H1 (cell line): ENCODE measurements at regions not wholly inside any gene's neighbourhood (a gene's known extent, or its start where the extent isn't known, plus 50 kb on each side); places are given as distances from the start of the nearest gene placed in this dataset.

Experiments
- CTCF ChIA-PET: fragments of 300-600 bp; sonication (Branson Sonifier 250); formaldehyde crosslinking; loops from one replicate; lab custom pipeline; 2021; ENCODE audit not compliant: partially characterized antibody; lab: Charles Lee
- POLR2A ChIA-PET: fragments of 300-600 bp; sonication (Branson Sonifier 250); formaldehyde crosslinking; loops from one replicate; lab custom pipeline; 2021; ENCODE audit warnings: inconsistent platforms; ENCODE audit not compliant: partially characterized antibody; lab: Charles Lee
- DNase-seq, 2 experiments: peaks; one replicate each; pipeline versions ENCODE4 v3.0.0 to v3.0.0-alpha.2; 2010 to 2022; ENCODE audit warnings: low spot score in 2 of 2, low read depth in 1 of 2, mixed read lengths in 1 of 2
- FAIRE-seq: peaks from 2 replicates; lab custom pipeline; 2011; peaks lifted over from hg19 to GRCh38; lab: Jason Lieb, UNC
- H2AFZ ChIP-seq: 2 replicates; pipeline ENCODE4 v1.8.1; 2012; ENCODE audit warnings: low read length, inconsistent platforms
- H2AK5ac ChIP-seq: 2 replicates; pipeline ENCODE4 v1.6.1; 2013; ENCODE audit warnings: low read depth, low read length
- H2BK120ac ChIP-seq: replicated peaks from 2 replicates; pipeline ENCODE3; 2013; ENCODE audit warnings: low read depth, low read length, inconsistent platforms
- H2BK12ac ChIP-seq: 2 replicates; pipeline ENCODE4 v1.6.1; 2013; ENCODE audit warnings: low read depth, low read length
- H2BK15ac ChIP-seq: 2 replicates; pipeline ENCODE4 v1.6.1; 2013; ENCODE audit warnings: low read length
- H2BK20ac ChIP-seq: 2 replicates; pipeline ENCODE4 v1.6.1; 2013; ENCODE audit warnings: low read length
- H2BK5ac ChIP-seq: 2 replicates; pipeline ENCODE4 v1.6.1; 2013; ENCODE audit warnings: low read depth, low read length
- H3K14ac ChIP-seq: 2 replicates; pipeline ENCODE4 v1.6.1; 2013; ENCODE audit warnings: inconsistent platforms; ENCODE audit not compliant: insufficient read length
- H3K18ac ChIP-seq: 2 replicates; pipeline ENCODE4 v1.6.1; 2013; ENCODE audit warnings: low read length; ENCODE audit errors: extremely low read depth
- H3K23ac ChIP-seq: 2 replicates; pipeline ENCODE4 v1.6.1; 2013; ENCODE audit warnings: inconsistent platforms; ENCODE audit not compliant: insufficient read length
- H3K23me2 ChIP-seq: 2 replicates; pipeline ENCODE4 v1.6.1; 2013; ENCODE audit warnings: low read depth, low read length
- H3K27ac ChIP-seq: 2 replicates; pipeline ENCODE4 v1.6.1; 2011; ENCODE audit warnings: low read depth, low read length, inconsistent platforms
- H3K27me3 ChIP-seq, 4 experiments: replicated peaks in 1 of 4; 1 replicate in 1 of 4; 2 replicates in 3 of 4; pipeline versions ENCODE4 v1.6.1 to v1.8.1; 2011 to 2013; ENCODE audit warnings: low read length in 3 of 4, mild to moderate bottlenecking in 3 of 4, inconsistent platforms in 2 of 4, mixed read lengths in 2 of 4, moderate library complexity in 1 of 4; ENCODE audit not compliant: control insufficient read depth in 3 of 4, insufficient read depth in 3 of 4; ENCODE audit errors: extremely low read depth in 1 of 4
- H3K36me3 ChIP-seq, 4 experiments: 2 replicates each; pipeline versions ENCODE4 v1.6.1 to v1.8.1; 2011 to 2013; ENCODE audit warnings: mild to moderate bottlenecking in 4 of 4, low read length in 3 of 4, moderate library complexity in 2 of 4, control low read depth in 1 of 4, inconsistent platforms in 1 of 4; ENCODE audit not compliant: insufficient read depth in 4 of 4, control insufficient read depth in 2 of 4
- H3K4ac ChIP-seq: replicated peaks from 2 replicates; pipeline ENCODE3; 2013; ENCODE audit warnings: low read length, low read depth, mixed read lengths, inconsistent platforms; ENCODE audit not compliant: insufficient read length
- H3K4me1 ChIP-seq, 4 experiments: replicated peaks in 1 of 4; 1 replicate in 1 of 4; 2 replicates in 3 of 4; pipeline versions ENCODE4 v1.6.1 to v1.8.1; 2011 to 2013; ENCODE audit warnings: low read length in 3 of 4, inconsistent platforms in 2 of 4, mixed read lengths in 1 of 4; ENCODE audit not compliant: insufficient read depth in 4 of 4, control insufficient read depth in 3 of 4
- H3K4me2 ChIP-seq, 2 experiments: 2 replicates each; pipeline versions ENCODE4 v1.6.1 to v1.8.1; 2011 to 2013; ENCODE audit warnings: low read depth in 2 of 2, low read length in 2 of 2, control low read depth in 1 of 2, inconsistent platforms in 1 of 2, mild to moderate bottlenecking in 1 of 2; ENCODE audit not compliant: insufficient read depth in 1 of 2
- H3K4me3 ChIP-seq, 4 experiments: fragments of 200-600, 300-600 bp in 1 of 4; sonication (generic), shearing (Covaris generic), sonication (Bioruptor Twin) in 1 of 4; 2 replicates each; pipeline versions ENCODE4 v1.5.1 to v1.8.1; 2011 to 2016; ENCODE audit warnings: low read length in 4 of 4, low read depth in 3 of 4, control low read depth in 2 of 4, inconsistent platforms in 2 of 4, mild to moderate bottlenecking in 2 of 4, mixed read lengths in 1 of 4, moderate library complexity in 1 of 4; ENCODE audit not compliant: insufficient read depth in 2 of 4; ENCODE audit errors: extremely low read depth in 1 of 4
- H3K56ac ChIP-seq: replicated peaks from 2 replicates; pipeline ENCODE3; 2013; ENCODE audit warnings: low read depth, mild to moderate bottlenecking, mixed read lengths, low read length, inconsistent platforms; ENCODE audit not compliant: insufficient read length
- H3K79me1 ChIP-seq: 2 replicates; pipeline ENCODE4 v1.6.1; 2013; ENCODE audit warnings: low read depth, low read length, control low read depth
- H3K79me2 ChIP-seq, 2 experiments: 2 replicates each; pipeline versions ENCODE4 v1.6.1 to v1.8.1; 2012 to 2013; ENCODE audit warnings: low read length in 2 of 2, mild to moderate bottlenecking in 2 of 2, inconsistent platforms in 1 of 2; ENCODE audit not compliant: insufficient read depth in 2 of 2, control insufficient read depth in 1 of 2
- H3K9ac ChIP-seq, 4 experiments: replicated peaks in 1 of 4; 1 replicate in 1 of 4; 2 replicates in 3 of 4; pipeline versions ENCODE4 v1.6.1 to v1.8.1; 2011 to 2013; ENCODE audit warnings: low read depth in 3 of 4, low read length in 3 of 4, control low read depth in 2 of 4, mild to moderate bottlenecking in 2 of 4, moderate library complexity in 2 of 4, inconsistent platforms in 1 of 4; ENCODE audit errors: extremely low read depth in 1 of 4
- H3K9me3 ChIP-seq, 2 experiments: 2 replicates each; pipeline versions ENCODE4 v1.6.1 to v1.8.1; 2012 to 2013; ENCODE audit warnings: mild to moderate bottlenecking in 2 of 2, moderate library complexity in 2 of 2, control low read depth in 1 of 2, inconsistent platforms in 1 of 2, low read depth in 1 of 2, low read length in 1 of 2, mixed read lengths in 1 of 2; ENCODE audit not compliant: insufficient read depth in 2 of 2
- H4K20me1 ChIP-seq, 2 experiments: replicated peaks in 1 of 2; 2 replicates each; pipeline versions ENCODE3 to v1.8.1; 2011 to 2013; ENCODE audit warnings: inconsistent platforms in 2 of 2, low read length in 2 of 2, mild to moderate bottlenecking in 1 of 2; ENCODE audit not compliant: insufficient read depth in 2 of 2, control insufficient read depth in 1 of 2
- H4K5ac ChIP-seq: 2 replicates; pipeline ENCODE4 v1.6.1; 2013; ENCODE audit warnings: low read length, low read depth, mixed read lengths, inconsistent platforms; ENCODE audit not compliant: insufficient read length
- H4K8ac ChIP-seq: 2 replicates; pipeline ENCODE4 v1.8.0; 2013; ENCODE audit warnings: mild to moderate bottlenecking, moderate library complexity, low read length, inconsistent platforms; ENCODE audit not compliant: insufficient read depth; ENCODE audit errors: extremely low read depth
- H4K91ac ChIP-seq: replicated peaks from 2 replicates; pipeline ENCODE3; 2013; ENCODE audit warnings: low read length, mixed read lengths, inconsistent platforms; ENCODE audit not compliant: insufficient read length
- PHF8 ChIP-seq: fragments of 200-600 bp; sonication (generic); conservative IDR thresholded peaks from 2 replicates; pipeline ENCODE4 v1.7.1; 2012; ENCODE audit warnings: low read depth, mild to moderate bottlenecking, inconsistent platforms, low read length, moderate library complexity
- WGBS, 2 experiments: shearing (Covaris generic) in 1 of 2; methylation state at CpG; one replicate each; pipeline versions ENCODE4 v1.1.6 to v1.1.7; 2013 to 2015; ENCODE audit warnings: low lambda C conversion rate in 2 of 2, mixed read lengths in 2 of 2, inconsistent platforms in 1 of 2, low coverage in 1 of 2, missing lambda C conversion rate in 1 of 2; ENCODE audit not compliant: insufficient replicate concordance in 2 of 2, insufficient coverage in 1 of 2, insufficient read length in 1 of 2; ENCODE audit errors: extremely low coverage in 1 of 2, missing lambda C conversion rate in 1 of 2; 5-methylcytosine and 5-hydroxymethylcytosine counted together

DNA sequence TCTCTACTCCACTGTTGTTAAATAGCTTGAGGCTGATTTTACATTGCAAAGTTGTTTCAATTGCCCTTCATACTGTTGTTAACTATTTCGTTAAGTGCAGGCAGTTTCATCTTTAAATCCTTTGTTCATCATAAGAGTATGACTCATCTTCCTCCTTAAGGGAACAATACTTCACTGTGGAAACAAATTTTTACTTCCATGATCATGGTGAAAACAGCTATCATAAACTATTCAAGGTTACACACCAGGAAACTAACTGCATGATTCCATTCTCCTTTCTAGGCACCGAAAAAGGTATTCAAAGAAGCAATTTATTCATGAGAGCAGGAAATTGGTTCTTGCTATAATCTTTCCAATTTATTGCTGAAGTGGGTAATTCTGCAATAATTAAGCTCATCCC is 593.2 kb downstream of the LRRIQ3 start:
- Histone ChIP-seq H3K4me3 (no peak overlapping the region), H2BK12ac (no peak overlapping the region), H3K56ac (no peak overlapping the region), H3K27ac (no peak overlapping the region), H3K9ac (no peak overlapping the region), H3K23me2 (no peaks in the 10 kb centered on the region), H2BK120ac (no peak overlapping the region), H3K9me3 (no peaks in the 10 kb centered on the region), H3K79me1 (no peaks in the 10 kb centered on the region), H2AFZ (no peak overlapping the region), H3K4me2 (no peak overlapping the region), H3K4me1 (no peaks in the 10 kb centered on the region), H4K5ac (no peak overlapping the region), H4K91ac (no peak overlapping the region), H2BK15ac (no peak overlapping the region), H3K36me3 (no peaks in the 10 kb centered on the region), H2BK20ac (no peak overlapping the region), H2AK5ac (no peak overlapping the region), H3K23ac (no peak overlapping the region), H3K18ac (no peak overlapping the region), H2BK5ac (no peak overlapping the region), H3K14ac (no peak overlapping the region), H3K79me2 (no peaks in the 10 kb centered on the region), H4K20me1 (no peaks in the 10 kb centered on the region), H4K8ac (no peak overlapping the region), H3K27me3 (no peaks in the 10 kb centered on the region), H3K4ac (no peak overlapping the region)
- CTCF ChIA-PET, result no interaction called here
- TF ChIP-seq PHF8, result no peak
- 59% methylated on average over 2 of the region's 2 CpGs; no CpG with 5 or more reads in 1 of the 2 experiments for WGBS, 2 experiments
- DNase-seq (no peak), FAIRE-seq (no peak)
- POLR2A ChIA-PET, result no interaction called here
